Activated naive CD8-positive, alpha-beta T cell treated with anti-CD3 and anti-CD28 coated beads for 36 hours (primary cell): ENCODE measurements at regions not wholly inside any gene's neighbourhood (a gene's known extent, or its start where the extent isn't known, plus 50 kb on each side); places are given as distances from the start of the nearest gene placed in this dataset.

ENCODE experiments used
- DNase-seq: peaks from one replicate; pipeline ENCODE4 v3.0.0; 2021
- H3K27ac Mint-ChIP-seq: one replicate; pipeline ENCODE4 v1.8.0; 2022; ENCODE audit warnings: mild to moderate bottlenecking, moderate library complexity, mixed read lengths
- H3K27me3 Mint-ChIP-seq: one replicate; pipeline ENCODE4 v1.8.0; 2022; ENCODE audit warnings: mild to moderate bottlenecking, mixed read lengths
- H3K36me3 Mint-ChIP-seq: one replicate; pipeline ENCODE4 v1.8.0; 2021; ENCODE audit warnings: mild to moderate bottlenecking, mixed read lengths
- H3K4me1 Mint-ChIP-seq: one replicate; pipeline ENCODE4 v1.8.0; 2021; ENCODE audit warnings: mixed read lengths
- H3K4me3 Mint-ChIP-seq: one replicate; pipeline ENCODE4 v1.8.0; 2022; ENCODE audit warnings: mild to moderate bottlenecking, moderate library complexity, mixed read lengths
- H3K9me3 Mint-ChIP-seq: one replicate; pipeline ENCODE4 v1.8.0; 2022; ENCODE audit warnings: mixed read lengths

- no peaks in the 10 kb centered on the region for H3K27me3 Mint-ChIP-seq
- no peak overlapping the region for H3K4me3 Mint-ChIP-seq
- H3K36me3 Mint-ChIP-seq, result no peaks in the 10 kb centered on the region
- DNase-seq, result no peak
- H3K4me1 Mint-ChIP-seq, result peaks cover 14% of the 10 kb centered on the region
- peaks cover 3% of the 10 kb centered on the region for H3K9me3 Mint-ChIP-seq
- H3K27ac Mint-ChIP-seq, result no peak overlapping the region
Measured at GRCh38 chr10:88136712-88137111, 273.3 kb downstream of the PTEN start.

- no peak overlapping the region for H3K4me3 Mint-ChIP-seq
- DNase-seq, result no peak
- H3K4me1 Mint-ChIP-seq, result peaks cover 14% of the 10 kb centered on the region
- no peaks in the 10 kb centered on the region for H3K36me3 Mint-ChIP-seq
- no peaks in the 10 kb centered on the region for H3K27me3 Mint-ChIP-seq
- peak overlapping the region; percentile 73 for H3K27ac Mint-ChIP-seq
- peaks cover 4% of the 10 kb centered on the region for H3K9me3 Mint-ChIP-seq
Measured at GRCh38 chr10:88138319-88138848, 275.0 kb downstream of the PTEN start.

- Mint-ChIP-seq H3K36me3 (peaks cover 4% of the 10 kb centered on the region), H3K9me3 (no peaks in the 10 kb centered on the region), H3K4me3 (no peak overlapping the region), H3K27me3 (no peaks in the 10 kb centered on the region), H3K4me1 (peaks cover 2% of the 10 kb centered on the region), H3K27ac (no peak overlapping the region)
- DNase-seq, result no peak
Measured at GRCh38 chr10:88147000-88147798, 283.8 kb downstream of the PTEN start.

DNA sequence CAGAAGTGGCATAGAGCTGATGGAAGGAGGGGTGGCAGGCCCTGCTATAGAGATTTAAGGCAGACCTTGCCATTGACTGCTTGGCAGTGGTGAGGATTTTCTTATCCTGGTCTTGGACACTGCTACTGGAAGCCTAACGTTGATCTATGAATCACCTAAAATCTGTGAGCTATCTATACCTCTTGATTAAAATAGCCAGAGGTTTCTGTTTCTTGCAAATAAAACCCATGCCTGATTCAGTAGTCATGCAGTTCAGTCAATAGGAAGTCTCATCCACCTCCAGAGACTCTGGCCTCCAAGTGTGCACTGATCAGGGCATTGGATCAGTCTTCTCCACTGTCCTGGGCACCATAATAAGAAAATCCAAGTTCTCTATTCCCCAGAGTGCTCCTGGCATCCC is 286.5 kb downstream of the PTEN start:
- no peak overlapping the region for H3K4me3 Mint-ChIP-seq
- no peak overlapping the region for H3K27ac Mint-ChIP-seq
- no peaks in the 10 kb centered on the region for H3K27me3 Mint-ChIP-seq
- DNase-seq, result no peak
- peaks cover 13% of the 10 kb centered on the region for H3K36me3 Mint-ChIP-seq
- peaks cover 7% of the 10 kb centered on the region for H3K4me1 Mint-ChIP-seq
- H3K9me3 Mint-ChIP-seq, result peaks cover 3% of the 10 kb centered on the region

- peaks cover 7% of the 10 kb centered on the region for H3K4me1 Mint-ChIP-seq
- DNase-seq, result no peak
- no peak overlapping the region for H3K4me3 Mint-ChIP-seq
- no peak overlapping the region for H3K27ac Mint-ChIP-seq
- peaks cover 13% of the 10 kb centered on the region for H3K36me3 Mint-ChIP-seq
- no peaks in the 10 kb centered on the region for H3K27me3 Mint-ChIP-seq
- peaks cover 3% of the 10 kb centered on the region for H3K9me3 Mint-ChIP-seq
Measured at GRCh38 chr10:88150339-88150738, 286.9 kb downstream of the PTEN start.

DNA sequence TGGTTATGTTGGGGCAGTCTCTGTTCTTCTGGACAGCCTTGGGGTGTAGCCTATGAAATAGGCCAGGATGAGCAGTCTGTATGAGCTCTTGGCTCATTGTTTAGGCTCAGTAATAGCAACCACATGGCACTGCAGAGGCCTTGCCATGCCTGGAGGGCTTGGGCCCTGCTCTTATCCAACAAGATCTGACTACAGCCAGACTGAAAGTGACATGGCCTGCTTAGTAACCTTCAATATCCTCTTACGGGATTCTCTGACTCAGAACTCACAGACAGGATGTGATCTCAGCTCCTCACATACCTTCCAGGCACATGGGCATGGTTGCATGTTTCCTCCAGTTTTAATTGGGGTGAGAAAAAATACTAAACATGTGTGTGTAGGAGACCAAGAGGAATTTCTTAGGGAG is 289.3 kb downstream of the PTEN start:
- peak; percentile 43 for DNase-seq
- Mint-ChIP-seq H3K9me3 (peaks cover 3% of the 10 kb centered on the region), H3K4me3 (no peak overlapping the region), H3K4me1 (peaks cover 7% of the 10 kb centered on the region), H3K27ac (peak overlapping the region; percentile 91), H3K27me3 (no peaks in the 10 kb centered on the region), H3K36me3 (peaks cover 13% of the 10 kb centered on the region)

- Mint-ChIP-seq H3K27ac (no peak overlapping the region), H3K9me3 (peaks cover 3% of the 10 kb centered on the region), H3K27me3 (no peaks in the 10 kb centered on the region), H3K4me1 (peaks cover 11% of the 10 kb centered on the region), H3K4me3 (no peak overlapping the region), H3K36me3 (peaks cover 13% of the 10 kb centered on the region)
- DNase-seq, result no peak
Measured at GRCh38 chr10:88154596-88155250, 291.3 kb downstream of the PTEN start.

DNA sequence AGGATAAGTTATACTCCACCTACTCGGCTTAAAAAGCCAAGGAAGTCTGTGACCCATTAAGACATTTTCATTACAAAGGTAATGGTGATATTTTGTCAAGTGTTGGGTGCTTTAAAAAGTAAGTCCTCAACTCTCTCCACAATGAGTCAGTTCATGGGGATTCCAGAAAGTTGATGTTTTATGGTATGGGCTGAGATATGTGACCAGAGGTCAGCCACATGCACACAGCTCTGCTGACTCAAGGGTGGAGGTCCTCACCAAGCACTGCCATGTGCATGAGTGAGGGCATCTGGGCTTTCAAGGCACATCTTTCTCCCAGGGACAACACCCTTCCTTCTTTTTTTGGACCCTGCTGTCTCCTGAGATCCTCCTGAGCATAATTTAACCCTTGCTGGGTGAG is 292.9 kb downstream of the PTEN start:
- no peaks in the 10 kb centered on the region for H3K27me3 Mint-ChIP-seq
- peaks cover 3% of the 10 kb centered on the region for H3K9me3 Mint-ChIP-seq
- H3K4me1 Mint-ChIP-seq, result peaks cover 13% of the 10 kb centered on the region
- no peak for DNase-seq
- H3K36me3 Mint-ChIP-seq, result peaks cover 13% of the 10 kb centered on the region
- H3K4me3 Mint-ChIP-seq, result no peak overlapping the region
- no peak overlapping the region for H3K27ac Mint-ChIP-seq

DNA sequence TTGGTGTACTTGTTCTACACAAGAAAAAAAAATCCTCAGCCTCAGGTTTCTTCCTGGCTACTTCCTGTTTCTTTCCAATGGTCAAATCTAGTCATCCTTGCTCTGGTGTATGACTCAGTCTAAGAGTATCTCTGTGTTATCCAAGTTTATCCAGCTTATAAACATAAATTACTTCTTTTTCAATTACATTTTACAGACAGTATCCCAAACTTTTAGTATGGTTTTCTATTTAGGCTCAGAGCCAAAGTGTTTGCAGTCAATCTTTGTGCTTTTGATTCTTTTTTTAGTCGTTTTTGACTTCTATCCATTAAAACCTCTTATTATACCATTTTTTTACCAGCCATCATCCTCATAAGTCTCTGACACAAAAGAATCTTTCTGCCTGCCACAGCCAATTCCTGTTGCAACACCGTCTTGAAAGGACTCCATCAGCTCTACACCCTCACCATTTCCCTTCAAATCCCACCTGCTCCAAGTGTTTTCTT is 294.6 kb downstream of the PTEN start:
- no peak overlapping the region for H3K27ac Mint-ChIP-seq
- peaks cover 7% of the 10 kb centered on the region for H3K9me3 Mint-ChIP-seq
- no peak for DNase-seq
- H3K4me1 Mint-ChIP-seq, result peaks cover 9% of the 10 kb centered on the region
- no peaks in the 10 kb centered on the region for H3K27me3 Mint-ChIP-seq
- H3K4me3 Mint-ChIP-seq, result no peak overlapping the region
- H3K36me3 Mint-ChIP-seq, result peaks cover 4% of the 10 kb centered on the region

- Mint-ChIP-seq H3K27me3 (no peaks in the 10 kb centered on the region), H3K9me3 (peaks cover 4% of the 10 kb centered on the region), H3K4me3 (no peak overlapping the region), H3K36me3 (no peaks in the 10 kb centered on the region), H3K27ac (no peak overlapping the region), H3K4me1 (peaks cover 9% of the 10 kb centered on the region)
- no peak for DNase-seq
Measured at GRCh38 chr10:88158526-88159122, 295.2 kb downstream of the PTEN start.

GRCh38 chr10:88159127-88159829 is 295.9 kb downstream of the PTEN start:
- DNase-seq, result no peak
- Mint-ChIP-seq H3K27me3 (no peaks in the 10 kb centered on the region), H3K9me3 (peaks cover 4% of the 10 kb centered on the region), H3K36me3 (no peaks in the 10 kb centered on the region), H3K27ac (no peak overlapping the region), H3K4me1 (peaks cover 9% of the 10 kb centered on the region), H3K4me3 (no peak overlapping the region)

DNA sequence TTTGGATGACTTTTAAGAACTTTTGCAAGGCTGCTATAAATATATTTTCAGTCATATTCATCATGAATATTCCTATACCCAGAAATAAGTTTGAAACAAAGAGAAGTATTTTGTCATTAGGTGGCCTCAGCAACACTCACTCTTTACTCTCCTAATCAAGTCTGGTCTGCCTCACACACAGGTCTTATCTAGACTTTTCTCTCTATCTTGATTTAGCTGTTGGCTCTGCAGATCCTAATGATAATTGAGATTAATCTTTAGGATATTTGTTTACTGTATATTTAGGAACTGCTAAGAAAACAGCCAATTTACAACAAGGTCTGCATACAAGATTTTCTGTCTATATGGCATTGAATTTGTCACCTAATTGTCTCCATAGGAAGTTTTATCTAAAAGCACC is 297.6 kb downstream of the PTEN start:
- Mint-ChIP-seq H3K4me3 (no peak overlapping the region), H3K27ac (no peak overlapping the region), H3K9me3 (peaks cover 4% of the 10 kb centered on the region), H3K4me1 (peaks cover 9% of the 10 kb centered on the region), H3K36me3 (no peaks in the 10 kb centered on the region), H3K27me3 (no peaks in the 10 kb centered on the region)
- no peak for DNase-seq

DNA sequence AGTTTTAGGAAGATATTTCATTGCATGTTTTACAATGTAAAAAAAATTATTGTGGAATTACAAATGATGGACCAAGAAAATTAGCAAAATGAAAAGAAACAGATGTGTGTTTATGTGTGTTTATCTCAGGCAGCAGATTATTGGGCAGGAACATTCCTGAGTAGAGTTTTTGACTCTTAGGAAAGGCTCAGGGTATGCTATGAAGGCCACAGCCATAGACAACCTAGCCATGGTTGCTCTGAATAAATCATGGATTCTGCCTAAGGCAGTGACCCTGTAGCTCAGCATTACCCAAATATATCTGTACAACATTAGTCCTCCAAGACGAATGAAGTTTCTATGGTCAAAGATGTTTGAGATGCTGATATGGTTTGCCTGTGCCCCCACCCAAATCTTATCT is 298.3 kb downstream of the PTEN start:
- H3K4me3 Mint-ChIP-seq, result no peak overlapping the region
- H3K36me3 Mint-ChIP-seq, result no peaks in the 10 kb centered on the region
- H3K27ac Mint-ChIP-seq, result no peak overlapping the region
- H3K4me1 Mint-ChIP-seq, result peaks cover 12% of the 10 kb centered on the region
- no peak for DNase-seq
- no peaks in the 10 kb centered on the region for H3K27me3 Mint-ChIP-seq
- H3K9me3 Mint-ChIP-seq, result peaks cover 4% of the 10 kb centered on the region

DNA sequence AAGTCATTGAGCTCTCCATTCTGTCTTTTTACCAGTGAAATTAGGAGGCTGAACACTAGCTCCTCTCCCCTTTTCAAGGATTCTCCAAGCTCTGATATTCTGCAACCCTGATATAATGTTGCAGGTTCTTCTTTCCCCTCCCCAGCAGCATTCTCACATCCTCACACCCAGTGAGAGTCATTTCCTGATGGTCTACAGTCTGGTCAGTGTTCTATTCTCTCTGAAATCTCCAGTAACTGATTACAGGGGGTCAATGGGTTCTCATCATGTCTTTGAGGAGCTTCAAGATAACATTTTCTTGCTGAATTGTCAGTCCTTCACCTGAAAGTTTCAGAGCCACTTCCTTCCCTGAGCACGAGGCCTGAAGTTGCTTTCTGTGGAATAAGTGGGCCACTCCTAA is 299.4 kb downstream of the PTEN start:
- H3K36me3 Mint-ChIP-seq, result peaks cover 3% of the 10 kb centered on the region
- peaks cover 4% of the 10 kb centered on the region for H3K9me3 Mint-ChIP-seq
- no peak overlapping the region for H3K27ac Mint-ChIP-seq
- H3K4me1 Mint-ChIP-seq, result peaks cover 12% of the 10 kb centered on the region
- no peak overlapping the region for H3K4me3 Mint-ChIP-seq
- no peak for DNase-seq
- no peaks in the 10 kb centered on the region for H3K27me3 Mint-ChIP-seq

DNA sequence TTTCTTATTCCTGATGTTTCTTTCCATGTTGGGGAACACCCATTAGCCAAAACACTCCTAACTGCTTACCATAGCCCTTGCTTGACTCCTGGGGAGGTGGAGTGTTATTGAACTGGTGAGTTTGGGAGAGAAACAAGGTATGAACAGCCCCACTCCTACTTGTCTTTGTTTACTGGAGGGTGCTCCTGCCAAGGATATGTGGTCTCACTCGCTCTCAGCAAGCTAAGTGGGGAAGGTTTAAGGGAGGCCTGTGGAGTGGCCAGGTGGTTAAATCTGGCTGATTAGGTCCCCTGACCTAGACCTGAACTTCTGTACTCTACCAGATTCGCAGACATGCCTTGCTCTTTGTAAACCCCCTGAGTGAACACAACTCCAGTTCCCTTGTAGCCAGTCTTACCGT is 300.1 kb downstream of the PTEN start:
- H3K4me3 Mint-ChIP-seq, result no peak overlapping the region
- no peak overlapping the region for H3K27ac Mint-ChIP-seq
- peaks cover 8% of the 10 kb centered on the region for H3K4me1 Mint-ChIP-seq

More for the DNA sequence above, 300.1 kb downstream of the PTEN start:
- DNase-seq, result no peak
- Mint-ChIP-seq H3K9me3 (peaks cover 4% of the 10 kb centered on the region), H3K36me3 (peaks cover 3% of the 10 kb centered on the region), H3K27me3 (no peaks in the 10 kb centered on the region)
